ENCODE measurements at regions not wholly inside any gene's neighbourhood (a gene's known extent, or its start where the extent isn't known, plus 50 kb on each side); places are given as distances from the start of the nearest gene placed in this dataset.

- TF ChIP-seq GATA2 (IDR thresholded peaks at IDR 0.05; ENCODE audit: low read depth, low read length) (no peak), GATA3 (IDR thresholded peaks at IDR 0.05; ENCODE audit: low read depth, low read length) (no peak)
These were observed 106.0 kb upstream of the TIAM1 start for GRCh38 chr21:31449921-31450535.

GRCh38 chr21:31448496-31448895, 104.4 kb upstream of the TIAM1 start:
- TF ChIP-seq GATA2 (IDR thresholded peaks at IDR 0.05; ENCODE audit: low read depth, low read length): no peak
- TF ChIP-seq GATA3 (IDR thresholded peaks at IDR 0.05; ENCODE audit: low read depth, low read length): no peak

- TF ChIP-seq GATA2 (IDR thresholded peaks at IDR 0.05; ENCODE audit: low read depth, low read length) (no peak), GATA3 (IDR thresholded peaks at IDR 0.05; ENCODE audit: low read depth, low read length) (no peak)
These were observed 103.4 kb upstream of the TIAM1 start for GRCh38 chr21:31447505-31447904.

GRCh38 chr21:31446226-31446855, 102.3 kb upstream of the TIAM1 start:
- no peak for TF ChIP-seq GATA3 (IDR thresholded peaks at IDR 0.05; ENCODE audit: low read depth, low read length)
- no peak for TF ChIP-seq GATA2 (IDR thresholded peaks at IDR 0.05; ENCODE audit: low read depth, low read length)

- TF ChIP-seq GATA3 (IDR thresholded peaks at IDR 0.05; ENCODE audit: low read depth, low read length) (no peak), GATA2 (IDR thresholded peaks at IDR 0.05; ENCODE audit: low read depth, low read length) (no peak)
These were observed 101.1 kb upstream of the TIAM1 start for GRCh38 chr21:31445137-31445536.

GRCh38 chr21:31443736-31444521, 99.9 kb upstream of the TIAM1 start:
- TF ChIP-seq GATA3 (IDR thresholded peaks at IDR 0.05; ENCODE audit: low read depth, low read length) (no peak), GATA2 (IDR thresholded peaks at IDR 0.05; ENCODE audit: low read depth, low read length) (no peak)

- TF ChIP-seq GATA2 (IDR thresholded peaks at IDR 0.05; ENCODE audit: low read depth, low read length) (no peak), GATA3 (IDR thresholded peaks at IDR 0.05; ENCODE audit: low read depth, low read length) (no peak)
These were observed 98.3 kb upstream of the TIAM1 start for GRCh38 chr21:31442339-31442738.

- TF ChIP-seq GATA2 (IDR thresholded peaks at IDR 0.05; ENCODE audit: low read depth, low read length): no peak
- no peak for TF ChIP-seq GATA3 (IDR thresholded peaks at IDR 0.05; ENCODE audit: low read depth, low read length)
These were observed 85.4 kb upstream of the TIAM1 start for GRCh38 chr21:31429506-31429905.

- TF ChIP-seq GATA3 (IDR thresholded peaks at IDR 0.05; ENCODE audit: low read depth, low read length): no peak
These were observed 82.3 kb upstream of the TIAM1 start for GRCh38 chr21:31426235-31426797.

GRCh38 chr21:31425138-31425537, 81.1 kb upstream of the TIAM1 start:
- TF ChIP-seq GATA2 (IDR thresholded peaks at IDR 0.05; ENCODE audit: low read depth, low read length) (no peak), GATA3 (IDR thresholded peaks at IDR 0.05; ENCODE audit: low read depth, low read length) (no peak)

GRCh38 chr21:31424058-31424457, 80.0 kb upstream of the TIAM1 start:
- TF ChIP-seq GATA2 (IDR thresholded peaks at IDR 0.05; ENCODE audit: low read depth, low read length) (no peak), GATA3 (IDR thresholded peaks at IDR 0.05; ENCODE audit: low read depth, low read length) (no peak)

- TF ChIP-seq GATA2 (IDR thresholded peaks at IDR 0.05; ENCODE audit: low read depth, low read length): no peak
- no peak for TF ChIP-seq GATA3 (IDR thresholded peaks at IDR 0.05; ENCODE audit: low read depth, low read length)
These were observed 76.9 kb upstream of the TIAM1 start for GRCh38 chr21:31420988-31421387.

GRCh38 chr21:31420354-31420753, 76.3 kb upstream of the TIAM1 start:
- no peak for TF ChIP-seq GATA2 (IDR thresholded peaks at IDR 0.05; ENCODE audit: low read depth, low read length)
- no peak for TF ChIP-seq GATA3 (IDR thresholded peaks at IDR 0.05; ENCODE audit: low read depth, low read length)

GRCh38 chr21:31418377-31419001, 74.4 kb upstream of the TIAM1 start:
- TF ChIP-seq GATA3 (IDR thresholded peaks at IDR 0.05; ENCODE audit: low read depth, low read length): no peak
- TF ChIP-seq GATA2 (IDR thresholded peaks at IDR 0.05; ENCODE audit: low read depth, low read length): no peak

Measured in SH-SY5Y (cell line).